ENCODE measurements at regions not wholly inside any gene's neighbourhood (a gene's known extent, or its start where the extent isn't known, plus 50 kb on each side); places are given as distances from the start of the nearest gene placed in this dataset.

DNA sequence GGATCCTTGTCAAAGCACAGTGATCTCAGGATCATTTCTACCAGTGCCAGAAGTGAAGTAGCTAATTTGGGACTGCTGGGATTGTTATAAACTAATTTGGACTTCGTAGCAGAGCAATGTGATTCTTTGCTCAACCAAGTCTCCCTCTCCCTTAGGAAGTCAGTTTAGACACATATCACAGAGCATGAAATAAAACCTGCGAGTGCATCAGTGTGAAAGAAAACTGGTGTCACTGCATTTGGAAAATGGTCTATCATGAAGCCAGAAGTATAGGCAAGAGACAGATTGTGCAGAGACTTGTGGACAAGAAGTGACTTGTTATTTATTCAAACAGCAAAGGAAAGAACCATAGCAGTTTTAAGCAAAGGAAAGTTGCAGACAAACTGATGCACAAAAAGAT, 560.5 kb upstream of the NRG3 start:
- TF ChIP-seq, protein P1, sequence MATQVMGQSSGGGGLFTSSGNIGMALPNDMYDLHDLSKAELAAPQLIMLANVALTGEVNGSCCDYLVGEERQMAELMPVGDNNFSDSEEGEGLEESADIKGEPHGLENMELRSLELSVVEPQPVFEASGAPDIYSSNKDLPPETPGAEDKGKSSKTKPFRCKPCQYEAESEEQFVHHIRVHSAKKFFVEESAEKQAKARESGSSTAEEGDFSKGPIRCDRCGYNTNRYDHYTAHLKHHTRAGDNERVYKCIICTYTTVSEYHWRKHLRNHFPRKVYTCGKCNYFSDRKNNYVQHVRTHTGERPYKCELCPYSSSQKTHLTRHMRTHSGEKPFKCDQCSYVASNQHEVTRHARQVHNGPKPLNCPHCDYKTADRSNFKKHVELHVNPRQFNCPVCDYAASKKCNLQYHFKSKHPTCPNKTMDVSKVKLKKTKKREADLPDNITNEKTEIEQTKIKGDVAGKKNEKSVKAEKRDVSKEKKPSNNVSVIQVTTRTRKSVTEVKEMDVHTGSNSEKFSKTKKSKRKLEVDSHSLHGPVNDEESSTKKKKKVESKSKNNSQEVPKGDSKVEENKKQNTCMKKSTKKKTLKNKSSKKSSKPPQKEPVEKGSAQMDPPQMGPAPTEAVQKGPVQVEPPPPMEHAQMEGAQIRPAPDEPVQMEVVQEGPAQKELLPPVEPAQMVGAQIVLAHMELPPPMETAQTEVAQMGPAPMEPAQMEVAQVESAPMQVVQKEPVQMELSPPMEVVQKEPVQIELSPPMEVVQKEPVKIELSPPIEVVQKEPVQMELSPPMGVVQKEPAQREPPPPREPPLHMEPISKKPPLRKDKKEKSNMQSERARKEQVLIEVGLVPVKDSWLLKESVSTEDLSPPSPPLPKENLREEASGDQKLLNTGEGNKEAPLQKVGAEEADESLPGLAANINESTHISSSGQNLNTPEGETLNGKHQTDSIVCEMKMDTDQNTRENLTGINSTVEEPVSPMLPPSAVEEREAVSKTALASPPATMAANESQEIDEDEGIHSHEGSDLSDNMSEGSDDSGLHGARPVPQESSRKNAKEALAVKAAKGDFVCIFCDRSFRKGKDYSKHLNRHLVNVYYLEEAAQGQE (IDR thresholded peaks at IDR 0.05; ENCODE audit: insufficient read depth in 1 of 2, low read depth in 2 of 2, low read length in 2 of 2) = no peak
- no peak for TF ChIP-seq SIN3A (IDR thresholded peaks at IDR 0.05; ENCODE audit: borderline replicate concordance, insufficient read depth, low read length)
- TF ChIP-seq TAF1 (IDR thresholded peaks at IDR 0.05; ENCODE audit: borderline replicate concordance, insufficient read depth, low read length) = no peak
- TF ChIP-seq FOXP2 (optimal IDR thresholded peaks at IDR 0.05; ENCODE audit: borderline replicate concordance, extremely low read depth, extremely low read length, insufficient read depth) = no peak
- no peak for TF ChIP-seq POLR2AphosphoS5 (IDR thresholded peaks at IDR 0.05; ENCODE audit: low read depth, low read length)

DNA sequence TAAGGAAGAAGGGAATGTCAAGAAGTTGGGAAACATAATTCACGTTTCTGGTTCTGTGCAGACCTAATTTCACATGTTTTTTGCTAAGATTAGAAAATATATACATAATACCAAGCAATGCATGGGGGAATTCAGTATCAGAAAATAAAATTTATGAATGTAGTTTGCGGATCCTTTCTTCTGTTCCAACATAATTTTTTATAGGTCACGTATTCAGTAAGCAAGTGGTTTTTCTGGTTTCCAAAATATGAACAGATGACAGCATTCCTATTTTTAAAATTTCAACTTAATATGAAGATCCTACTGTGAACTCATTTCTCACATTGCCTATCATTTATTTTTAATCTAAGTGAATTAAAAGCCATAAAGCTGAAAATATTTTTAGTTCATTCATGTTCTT, 560.0 kb upstream of the NRG3 start:
- TF ChIP-seq FOXP2 (optimal IDR thresholded peaks at IDR 0.05; ENCODE audit: borderline replicate concordance, extremely low read depth, extremely low read length, insufficient read depth) (no peak), POLR2AphosphoS5 (IDR thresholded peaks at IDR 0.05; ENCODE audit: low read depth, low read length) (no peak), SIN3A (IDR thresholded peaks at IDR 0.05; ENCODE audit: borderline replicate concordance, insufficient read depth, low read length) (no peak), TAF1 (IDR thresholded peaks at IDR 0.05; ENCODE audit: borderline replicate concordance, insufficient read depth, low read length) (no peak)
- TF ChIP-seq, protein P1 (IDR thresholded peaks at IDR 0.05; ENCODE audit: insufficient read depth in 1 of 2, low read depth in 2 of 2, low read length in 2 of 2) = no peak

DNA sequence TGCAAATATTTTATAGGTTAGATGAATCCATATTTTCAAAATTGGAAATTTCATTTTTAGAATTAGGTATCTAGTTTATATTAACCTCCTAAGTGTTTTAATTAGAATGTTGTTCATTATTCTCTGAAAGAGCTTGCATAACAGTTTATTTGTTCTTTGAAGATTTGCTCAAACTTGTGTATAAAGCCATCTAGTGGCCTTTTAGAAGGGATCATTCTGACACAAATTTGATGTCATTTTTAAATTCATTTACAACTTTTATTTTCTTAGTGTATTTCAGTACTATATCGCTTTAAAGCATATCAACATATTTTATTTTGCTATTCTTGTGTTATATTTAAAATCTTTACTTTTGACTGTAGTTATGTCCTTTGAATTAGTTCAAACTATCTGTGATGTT, 527.0 kb upstream of the NRG3 start:
- no peak for TF ChIP-seq SIN3A (IDR thresholded peaks at IDR 0.05; ENCODE audit: borderline replicate concordance, insufficient read depth, low read length)
- TF ChIP-seq TAF1 (IDR thresholded peaks at IDR 0.05; ENCODE audit: borderline replicate concordance, insufficient read depth, low read length) = no peak
- TF ChIP-seq POLR2AphosphoS5 (IDR thresholded peaks at IDR 0.05; ENCODE audit: low read depth, low read length) = no peak
- TF ChIP-seq, protein P1 (IDR thresholded peaks at IDR 0.05; ENCODE audit: insufficient read depth in 1 of 2, low read depth in 2 of 2, low read length in 2 of 2) = no peak
- TF ChIP-seq FOXP2 (optimal IDR thresholded peaks at IDR 0.05; ENCODE audit: borderline replicate concordance, extremely low read depth, extremely low read length, insufficient read depth) = no peak

DNA sequence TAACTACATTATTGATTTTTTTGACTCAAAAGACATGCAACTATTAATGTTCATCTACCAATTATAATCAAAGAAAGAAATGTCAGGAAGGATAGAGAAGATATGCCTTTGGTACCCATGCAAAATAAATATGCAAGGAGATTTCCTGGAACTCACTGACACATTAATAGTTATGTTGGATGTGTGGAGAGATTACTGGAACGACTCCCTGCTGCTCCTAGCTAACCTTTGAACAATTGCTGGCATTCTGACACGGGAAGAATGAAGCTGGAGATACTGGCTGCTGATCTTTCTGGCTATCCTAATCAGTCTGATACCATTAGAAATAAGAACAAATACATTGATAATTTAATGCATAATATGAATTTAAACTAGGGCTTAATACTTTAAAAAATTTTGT, 507.9 kb upstream of the NRG3 start:
- TF ChIP-seq, protein P1 (IDR thresholded peaks at IDR 0.05; ENCODE audit: insufficient read depth in 1 of 2, low read depth in 2 of 2, low read length in 2 of 2) = no peak
- no peak for TF ChIP-seq POLR2AphosphoS5 (IDR thresholded peaks at IDR 0.05; ENCODE audit: low read depth, low read length)
- TF ChIP-seq TAF1 (IDR thresholded peaks at IDR 0.05; ENCODE audit: borderline replicate concordance, insufficient read depth, low read length) = no peak
- TF ChIP-seq FOXP2 (optimal IDR thresholded peaks at IDR 0.05; ENCODE audit: borderline replicate concordance, extremely low read depth, extremely low read length, insufficient read depth) = no peak
- TF ChIP-seq SIN3A (IDR thresholded peaks at IDR 0.05; ENCODE audit: borderline replicate concordance, insufficient read depth, low read length) = no peak

DNA sequence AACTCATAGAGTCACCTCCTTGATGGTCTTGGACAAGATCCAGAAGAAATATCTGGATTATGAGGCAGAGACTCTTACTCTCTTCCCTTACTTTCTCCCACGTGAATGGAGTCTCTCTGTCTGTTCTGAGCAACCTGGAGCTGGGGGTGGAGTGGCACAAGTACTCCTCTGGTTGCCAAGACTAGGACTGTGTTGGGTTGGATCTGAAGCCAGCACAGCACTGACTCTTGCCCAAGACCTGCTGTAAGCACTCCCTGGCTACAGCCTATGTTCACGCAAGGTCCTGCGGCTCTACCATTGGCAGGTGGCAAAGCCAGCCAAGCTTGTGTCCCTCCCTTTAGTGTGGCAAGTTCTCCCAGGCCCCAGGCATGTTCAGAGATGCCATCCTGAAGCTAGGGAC, 488.2 kb upstream of the NRG3 start:
- no peak for TF ChIP-seq SIN3A (IDR thresholded peaks at IDR 0.05; ENCODE audit: borderline replicate concordance, insufficient read depth, low read length)
- TF ChIP-seq, protein P1 (IDR thresholded peaks at IDR 0.05; ENCODE audit: insufficient read depth in 1 of 2, low read depth in 2 of 2, low read length in 2 of 2) = no peak
- TF ChIP-seq TAF1 (IDR thresholded peaks at IDR 0.05; ENCODE audit: borderline replicate concordance, insufficient read depth, low read length) = no peak
- no peak for TF ChIP-seq FOXP2 (optimal IDR thresholded peaks at IDR 0.05; ENCODE audit: borderline replicate concordance, extremely low read depth, extremely low read length, insufficient read depth)

Data from PFSK-1 (cell line).